ENCODE measurements at regions not wholly inside any gene's neighbourhood (a gene's known extent, or its start where the extent isn't known, plus 50 kb on each side); places are given as distances from the start of the nearest gene placed in this dataset.

- Histone ChIP-seq H3K9me2 (replicated peaks; ENCODE audit: insufficient read depth) (no peaks in the 10 kb centered on the region), H3K4me1 (ENCODE audit: insufficient read depth) (peaks cover 9% of the 10 kb centered on the region), H3K4me2 (no peak overlapping the region), H3K79me2 (no peaks in the 10 kb centered on the region), H3K9me3 (ENCODE audit: low read depth) (no peaks in the 10 kb centered on the region), H3K36me3 (replicated peaks; ENCODE audit: insufficient read depth, low read depth) (no peaks in the 10 kb centered on the region), H3K4me3 (no peak overlapping the region), H3K27me3 (no peaks in the 10 kb centered on the region), H2AFZ (no peak overlapping the region), H3K27ac (no peak overlapping the region), H4K20me1 (ENCODE audit: insufficient read depth, poor library complexity, severe bottlenecking) (no peaks in the 10 kb centered on the region)
- no peak for DNase-seq (ENCODE audit: low spot score)
- 94% methylated on average over 5 of the region's 5 CpGs for WGBS (ENCODE audit: low lambda C conversion rate, missing lambda C conversion rate)
- TF ChIP-seq EZH2 (IDR thresholded peaks at IDR 0.05; ENCODE audit: borderline replicate concordance) (no peak), EZH2phosphoT487 (IDR thresholded peaks at IDR 0.05; ENCODE audit: low read depth, severe bottlenecking, unreplicated experiment) (no peak)
- TF ChIP-seq, protein P1, sequence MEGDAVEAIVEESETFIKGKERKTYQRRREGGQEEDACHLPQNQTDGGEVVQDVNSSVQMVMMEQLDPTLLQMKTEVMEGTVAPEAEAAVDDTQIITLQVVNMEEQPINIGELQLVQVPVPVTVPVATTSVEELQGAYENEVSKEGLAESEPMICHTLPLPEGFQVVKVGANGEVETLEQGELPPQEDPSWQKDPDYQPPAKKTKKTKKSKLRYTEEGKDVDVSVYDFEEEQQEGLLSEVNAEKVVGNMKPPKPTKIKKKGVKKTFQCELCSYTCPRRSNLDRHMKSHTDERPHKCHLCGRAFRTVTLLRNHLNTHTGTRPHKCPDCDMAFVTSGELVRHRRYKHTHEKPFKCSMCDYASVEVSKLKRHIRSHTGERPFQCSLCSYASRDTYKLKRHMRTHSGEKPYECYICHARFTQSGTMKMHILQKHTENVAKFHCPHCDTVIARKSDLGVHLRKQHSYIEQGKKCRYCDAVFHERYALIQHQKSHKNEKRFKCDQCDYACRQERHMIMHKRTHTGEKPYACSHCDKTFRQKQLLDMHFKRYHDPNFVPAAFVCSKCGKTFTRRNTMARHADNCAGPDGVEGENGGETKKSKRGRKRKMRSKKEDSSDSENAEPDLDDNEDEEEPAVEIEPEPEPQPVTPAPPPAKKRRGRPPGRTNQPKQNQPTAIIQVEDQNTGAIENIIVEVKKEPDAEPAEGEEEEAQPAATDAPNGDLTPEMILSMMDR (IDR thresholded peaks at IDR 0.05; ENCODE audit: poor library complexity) = no peak
Observed at GRCh38 chr2:226132323-226133215, 667.1 kb downstream of the IRS1 start.

DNA sequence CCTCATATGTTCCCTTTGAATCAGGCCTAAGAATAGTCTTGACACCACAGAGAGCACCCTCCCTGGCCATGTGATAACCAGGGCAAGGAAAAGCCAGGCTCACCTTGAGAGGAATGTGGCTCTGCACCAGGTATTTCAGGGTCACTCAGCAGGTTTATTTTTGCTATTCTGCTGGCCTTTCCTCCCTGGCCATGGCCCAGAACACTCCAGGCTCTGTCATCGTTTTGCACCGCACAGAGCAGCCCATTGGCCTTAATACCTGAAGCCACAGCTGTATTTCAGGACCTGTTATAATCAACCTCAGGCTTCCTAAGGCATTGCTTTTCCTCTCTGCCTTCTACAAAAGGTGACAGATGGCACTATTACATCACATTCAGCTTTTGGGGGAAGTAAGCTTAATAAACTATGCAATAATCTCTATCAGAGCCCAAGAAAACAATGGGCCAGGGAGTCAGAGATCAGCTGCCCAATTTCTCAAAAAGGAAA, 668.3 kb downstream of the IRS1 start:
- H4K20me1 ChIP-seq (ENCODE audit: insufficient read depth, poor library complexity, severe bottlenecking) = no peaks in the 10 kb centered on the region
- H3K4me1 ChIP-seq (ENCODE audit: insufficient read depth) = no peaks in the 10 kb centered on the region
- H3K4me3 ChIP-seq = no peak overlapping the region
- no peaks in the 10 kb centered on the region for H3K36me3 ChIP-seq (replicated peaks; ENCODE audit: insufficient read depth, low read depth)
- H3K9me3 ChIP-seq (ENCODE audit: low read depth) = no peaks in the 10 kb centered on the region
- H3K9me2 ChIP-seq (replicated peaks; ENCODE audit: insufficient read depth) = no peaks in the 10 kb centered on the region
- no peaks in the 10 kb centered on the region for H3K79me2 ChIP-seq
- no peak overlapping the region for H2AFZ ChIP-seq
- H3K27ac ChIP-seq = no peak overlapping the region
- H3K4me2 ChIP-seq = no peak overlapping the region
- no peak for TF ChIP-seq EZH2 (IDR thresholded peaks at IDR 0.05; ENCODE audit: borderline replicate concordance)
- no peak for TF ChIP-seq EZH2phosphoT487 (IDR thresholded peaks at IDR 0.05; ENCODE audit: low read depth, severe bottlenecking, unreplicated experiment)
- TF ChIP-seq, protein P1 (IDR thresholded peaks at IDR 0.05; ENCODE audit: poor library complexity) = no peak
- no peak for DNase-seq (ENCODE audit: low spot score)
- no peaks in the 10 kb centered on the region for H3K27me3 ChIP-seq
- 89% methylated on average over 2 of the region's 2 CpGs for WGBS (ENCODE audit: low lambda C conversion rate, missing lambda C conversion rate)

DNA sequence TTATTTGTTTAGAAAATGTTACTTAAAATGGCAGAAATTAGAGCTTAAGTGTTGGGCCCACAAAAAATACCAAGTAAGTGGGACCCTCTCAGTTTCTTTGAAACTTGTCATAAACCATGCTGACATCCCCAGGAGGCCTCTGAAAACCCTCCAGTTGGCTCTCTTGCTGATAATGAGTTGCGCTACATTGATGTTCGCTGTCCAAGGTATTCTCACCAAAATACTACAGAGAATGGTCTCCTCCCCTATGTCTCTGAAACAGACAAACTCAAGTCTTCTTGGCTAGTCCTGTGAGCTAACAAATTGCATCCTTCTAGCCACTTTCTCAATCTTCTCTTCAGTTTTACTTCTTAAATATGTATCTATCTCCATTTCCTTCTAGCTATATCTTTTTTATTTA, 669.4 kb downstream of the IRS1 start:
- 60% methylated on average over 2 of the region's 2 CpGs for WGBS (ENCODE audit: low lambda C conversion rate, missing lambda C conversion rate)
- Histone ChIP-seq H2AFZ (no peak overlapping the region), H3K27ac (no peak overlapping the region), H3K9me3 (ENCODE audit: low read depth) (no peaks in the 10 kb centered on the region), H3K4me2 (no peak overlapping the region), H3K27me3 (no peaks in the 10 kb centered on the region), H3K79me2 (no peaks in the 10 kb centered on the region), H3K9me2 (replicated peaks; ENCODE audit: insufficient read depth) (no peaks in the 10 kb centered on the region), H3K4me1 (ENCODE audit: insufficient read depth) (peaks cover 4% of the 10 kb centered on the region), H4K20me1 (ENCODE audit: insufficient read depth, poor library complexity, severe bottlenecking) (no peaks in the 10 kb centered on the region), H3K36me3 (replicated peaks; ENCODE audit: insufficient read depth, low read depth) (no peaks in the 10 kb centered on the region), H3K4me3 (no peak overlapping the region)
- TF ChIP-seq EZH2phosphoT487 (IDR thresholded peaks at IDR 0.05; ENCODE audit: low read depth, severe bottlenecking, unreplicated experiment) = no peak
- no peak for TF ChIP-seq EZH2 (IDR thresholded peaks at IDR 0.05; ENCODE audit: borderline replicate concordance)
- TF ChIP-seq, protein P1 (IDR thresholded peaks at IDR 0.05; ENCODE audit: poor library complexity) = no peak
- DNase-seq (ENCODE audit: low spot score) = peak; percentile 12

All from hepatocyte (in vitro differentiated cells).